ENCODE measurements at regions not wholly inside any gene's neighbourhood (a gene's known extent, or its start where the extent isn't known, plus 50 kb on each side); places are given as distances from the start of the nearest gene placed in this dataset.

GRCh38 chr3:153440311-153440710 lies 278.3 kb downstream of the RAP2B start:
- WGBS, 2 donors (ENCODE audit: extremely low coverage in 2 of 2, insufficient read length in 2 of 2, insufficient replicate concordance in 1 of 2): no CpG with 5 or more reads among the region's 5 CpGs
- Histone ChIP-seq H3K14ac (ENCODE audit: low read length) (no peak overlapping the region), H2BK15ac (ENCODE audit: low read length) (no peak overlapping the region), H3K9ac (ENCODE audit: low read depth, low read length, poor library complexity) (no peak overlapping the region), H3K79me1 (ENCODE audit: low read depth, low read length) (no peaks in the 10 kb centered on the region), H2AFZ (ENCODE audit: low read length) (no peak overlapping the region), H3K36me3 (replicated peaks in 1 of 2; ENCODE audit: control insufficient read depth in 2 of 2, insufficient read depth in 2 of 2, low read length in 2 of 2) (no peaks in the 10 kb centered on the region), H3K4me1 (ENCODE audit: control insufficient read depth in 2 of 2, insufficient read depth in 1 of 2, low read depth in 1 of 2, low read length in 2 of 2) (no peaks in the 10 kb centered on the region), H2BK5ac (ENCODE audit: low read length) (no peak overlapping the region), H3K27me3 (ENCODE audit: control insufficient read depth in 3 of 3, insufficient read depth in 3 of 3, low read depth in 1 of 3, low read length in 3 of 3) (no peaks in the 10 kb centered on the region), H3K9me3 (replicated peaks in 1 of 2; ENCODE audit: control insufficient read depth in 2 of 2, insufficient read depth in 1 of 2, low read depth in 1 of 2, low read length in 2 of 2) (no peaks in the 10 kb centered on the region), H3K18ac (ENCODE audit: low read length) (no peak overlapping the region), H2BK12ac (ENCODE audit: low read length) (no peak overlapping the region), H3K27ac (replicated peaks; ENCODE audit: low read length) (no peak overlapping the region), H3K23ac (ENCODE audit: low read depth, low read length, poor library complexity) (no peak overlapping the region), H3K4me2 (ENCODE audit: insufficient read depth, low read length, poor library complexity, severe bottlenecking) (no peak overlapping the region), H3K4me3 (ENCODE audit: low read length in 2 of 2) (no peak overlapping the region), H4K91ac (ENCODE audit: low read depth, low read length, poor library complexity) (no peak overlapping the region), H2AK5ac (ENCODE audit: low read depth, low read length) (no peak overlapping the region), H3K4ac (ENCODE audit: low read length) (no peak overlapping the region), H2BK120ac (ENCODE audit: low read depth, low read length) (no peak overlapping the region), H4K8ac (ENCODE audit: low read depth, low read length) (no peak overlapping the region)
- no peak for DNase-seq (ENCODE audit: low spot score)

GRCh38 chr3:153442386-153442785 lies 280.4 kb downstream of the RAP2B start:
- Histone ChIP-seq H3K27ac (replicated peaks; ENCODE audit: low read length) (no peak overlapping the region), H3K9ac (ENCODE audit: low read depth, low read length, poor library complexity) (no peak overlapping the region), H3K4me3 (ENCODE audit: low read length in 2 of 2) (no peak overlapping the region), H2BK15ac (ENCODE audit: low read length) (no peak overlapping the region), H4K91ac (ENCODE audit: low read depth, low read length, poor library complexity) (no peak overlapping the region), H3K36me3 (replicated peaks in 1 of 2; ENCODE audit: control insufficient read depth in 2 of 2, insufficient read depth in 2 of 2, low read length in 2 of 2) (no peaks in the 10 kb centered on the region), H2BK5ac (ENCODE audit: low read length) (no peak overlapping the region), H3K4me1 (ENCODE audit: control insufficient read depth in 2 of 2, insufficient read depth in 1 of 2, low read depth in 1 of 2, low read length in 2 of 2) (no peaks in the 10 kb centered on the region), H2BK12ac (ENCODE audit: low read length) (no peak overlapping the region), H2AFZ (ENCODE audit: low read length) (no peak overlapping the region), H3K4ac (ENCODE audit: low read length) (no peak overlapping the region), H3K23ac (ENCODE audit: low read depth, low read length, poor library complexity) (no peak overlapping the region), H3K9me3 (replicated peaks in 1 of 2; ENCODE audit: control insufficient read depth in 2 of 2, insufficient read depth in 1 of 2, low read depth in 1 of 2, low read length in 2 of 2) (no peaks in the 10 kb centered on the region), H3K4me2 (ENCODE audit: insufficient read depth, low read length, poor library complexity, severe bottlenecking) (no peak overlapping the region), H3K79me1 (ENCODE audit: low read depth, low read length) (no peaks in the 10 kb centered on the region), H2BK120ac (ENCODE audit: low read depth, low read length) (no peak overlapping the region), H3K27me3 (ENCODE audit: control insufficient read depth in 3 of 3, insufficient read depth in 3 of 3, low read depth in 1 of 3, low read length in 3 of 3) (no peaks in the 10 kb centered on the region), H2AK5ac (ENCODE audit: low read depth, low read length) (no peak overlapping the region), H3K18ac (ENCODE audit: low read length) (no peak overlapping the region), H3K14ac (ENCODE audit: low read length) (no peak overlapping the region), H4K8ac (ENCODE audit: low read depth, low read length) (no peak overlapping the region)
- WGBS, 2 donors (ENCODE audit: extremely low coverage in 2 of 2, insufficient read length in 2 of 2, insufficient replicate concordance in 1 of 2): no CpG with 5 or more reads among the region's 2 CpGs
- no peak for DNase-seq (ENCODE audit: low spot score)

GRCh38 chr3:153442799-153443487 lies 280.9 kb downstream of the RAP2B start:
- no peak overlapping the region for H2BK15ac ChIP-seq (ENCODE audit: low read length)
- H4K8ac ChIP-seq (ENCODE audit: low read depth, low read length): no peak overlapping the region
- H3K4me1 ChIP-seq (ENCODE audit: control insufficient read depth in 2 of 2, insufficient read depth in 1 of 2, low read depth in 1 of 2, low read length in 2 of 2): no peaks in the 10 kb centered on the region
- H2AFZ ChIP-seq (ENCODE audit: low read length): no peak overlapping the region
- no peak overlapping the region for H2BK120ac ChIP-seq (ENCODE audit: low read depth, low read length)
- no peak overlapping the region for H4K91ac ChIP-seq (ENCODE audit: low read depth, low read length, poor library complexity)
- H2BK12ac ChIP-seq (ENCODE audit: low read length): no peak overlapping the region
- no peak overlapping the region for H3K4me2 ChIP-seq (ENCODE audit: insufficient read depth, low read length, poor library complexity, severe bottlenecking)
- no CpG with 5 or more reads among the region's 3 CpGs for WGBS, 2 donors (ENCODE audit: extremely low coverage in 2 of 2, insufficient read length in 2 of 2, insufficient replicate concordance in 1 of 2)
- no peak overlapping the region for H3K18ac ChIP-seq (ENCODE audit: low read length)
- no peak overlapping the region for H3K4ac ChIP-seq (ENCODE audit: low read length)
- H3K9ac ChIP-seq (ENCODE audit: low read depth, low read length, poor library complexity): no peak overlapping the region
- H3K4me3 ChIP-seq (ENCODE audit: low read length in 2 of 2): no peak overlapping the region
- no peak overlapping the region for H3K23ac ChIP-seq (ENCODE audit: low read depth, low read length, poor library complexity)
- no peak overlapping the region for H3K14ac ChIP-seq (ENCODE audit: low read length)
- no peak overlapping the region for H3K27ac ChIP-seq (replicated peaks; ENCODE audit: low read length)
- no peak overlapping the region for H2AK5ac ChIP-seq (ENCODE audit: low read depth, low read length)
- no peaks in the 10 kb centered on the region for H3K79me1 ChIP-seq (ENCODE audit: low read depth, low read length)
- no peaks in the 10 kb centered on the region for H3K27me3 ChIP-seq (ENCODE audit: control insufficient read depth in 3 of 3, insufficient read depth in 3 of 3, low read depth in 1 of 3, low read length in 3 of 3)
- no peak for DNase-seq (ENCODE audit: low spot score)
- no peaks in the 10 kb centered on the region for H3K9me3 ChIP-seq (replicated peaks in 1 of 2; ENCODE audit: control insufficient read depth in 2 of 2, insufficient read depth in 1 of 2, low read depth in 1 of 2, low read length in 2 of 2)
- no peak overlapping the region for H2BK5ac ChIP-seq (ENCODE audit: low read length)
- no peaks in the 10 kb centered on the region for H3K36me3 ChIP-seq (replicated peaks in 1 of 2; ENCODE audit: control insufficient read depth in 2 of 2, insufficient read depth in 2 of 2, low read length in 2 of 2)

- no peaks in the 10 kb centered on the region for H3K79me1 ChIP-seq (ENCODE audit: low read depth, low read length)
- H3K27me3 ChIP-seq (ENCODE audit: control insufficient read depth in 3 of 3, insufficient read depth in 3 of 3, low read depth in 1 of 3, low read length in 3 of 3): no peaks in the 10 kb centered on the region
- H2BK120ac ChIP-seq (ENCODE audit: low read depth, low read length): no peak overlapping the region
- no peak overlapping the region for H3K4ac ChIP-seq (ENCODE audit: low read length)
- no peak overlapping the region for H2BK15ac ChIP-seq (ENCODE audit: low read length)
- WGBS, 2 donors (ENCODE audit: extremely low coverage in 2 of 2, insufficient read length in 2 of 2, insufficient replicate concordance in 1 of 2): no CpG with 5 or more reads among the region's 3 CpGs
- no peak overlapping the region for H3K4me3 ChIP-seq (ENCODE audit: low read length in 2 of 2)
- no peak overlapping the region for H3K23ac ChIP-seq (ENCODE audit: low read depth, low read length, poor library complexity)
- no peak overlapping the region for H3K9ac ChIP-seq (ENCODE audit: low read depth, low read length, poor library complexity)
- H2AFZ ChIP-seq (ENCODE audit: low read length): no peak overlapping the region
- no peak for DNase-seq (ENCODE audit: low spot score)
- no peak overlapping the region for H4K8ac ChIP-seq (ENCODE audit: low read depth, low read length)
- no peak overlapping the region for H4K91ac ChIP-seq (ENCODE audit: low read depth, low read length, poor library complexity)
- H3K4me2 ChIP-seq (ENCODE audit: insufficient read depth, low read length, poor library complexity, severe bottlenecking): no peak overlapping the region
- H2BK5ac ChIP-seq (ENCODE audit: low read length): no peak overlapping the region
- H3K36me3 ChIP-seq (replicated peaks in 1 of 2; ENCODE audit: control insufficient read depth in 2 of 2, insufficient read depth in 2 of 2, low read length in 2 of 2): no peaks in the 10 kb centered on the region
- no peak overlapping the region for H3K27ac ChIP-seq (replicated peaks; ENCODE audit: low read length)
- no peak overlapping the region for H3K14ac ChIP-seq (ENCODE audit: low read length)
- H2BK12ac ChIP-seq (ENCODE audit: low read length): no peak overlapping the region
- no peaks in the 10 kb centered on the region for H3K9me3 ChIP-seq (replicated peaks in 1 of 2; ENCODE audit: control insufficient read depth in 2 of 2, insufficient read depth in 1 of 2, low read depth in 1 of 2, low read length in 2 of 2)
- no peak overlapping the region for H2AK5ac ChIP-seq (ENCODE audit: low read depth, low read length)
- no peaks in the 10 kb centered on the region for H3K4me1 ChIP-seq (ENCODE audit: control insufficient read depth in 2 of 2, insufficient read depth in 1 of 2, low read depth in 1 of 2, low read length in 2 of 2)
- no peak overlapping the region for H3K18ac ChIP-seq (ENCODE audit: low read length)
Measured at GRCh38 chr3:153443961-153444360, 281.9 kb downstream of the RAP2B start.
